ENCODE measurements at regions not wholly inside any gene's neighbourhood (a gene's known extent, or its start where the extent isn't known, plus 50 kb on each side); places are given as distances from the start of the nearest gene placed in this dataset.

DNA sequence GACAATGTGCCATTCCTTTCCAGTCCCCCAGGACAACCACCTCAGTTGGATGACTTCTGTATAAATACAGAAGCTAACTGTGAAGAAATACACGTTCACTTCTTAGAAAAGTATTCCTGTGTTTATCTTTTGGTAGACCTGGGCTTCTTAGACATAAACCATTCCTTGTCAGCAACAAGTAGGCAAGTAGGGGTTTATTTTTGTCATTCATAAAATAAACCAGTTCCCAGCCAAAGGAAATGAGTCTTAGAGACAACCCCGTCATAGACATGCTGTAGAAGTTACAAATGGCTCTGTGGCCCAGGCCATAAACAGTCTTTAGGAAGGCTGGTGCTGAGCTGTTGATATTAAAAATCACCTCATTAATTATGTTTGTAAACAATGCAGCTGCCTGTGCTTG is 243.2 kb downstream of the SPTSSA start:
- TF ChIP-seq CBX2 (IDR thresholded peaks at IDR 0.05; ENCODE audit: insufficient read depth, low read length, poor library complexity, severe bottlenecking) (no peak), RAD21 (CRISPR knock-in tag; conservative IDR thresholded peaks at IDR 0.05 in 1 of 2, IDR thresholded peaks at IDR 0.05 in 1 of 2) (no peak), ZNF121 (CRISPR knock-in tag; conservative IDR thresholded peaks at IDR 0.05) (no peak), BRCA1 (IDR thresholded peaks at IDR 0.05) (no peak), BRCA1 (CRISPR knock-in tag; IDR thresholded peaks at IDR 0.05) (no peak), TEAD1 (CRISPR knock-in tag; IDR thresholded peaks at IDR 0.05) (no peak), FOXP1 (CRISPR knock-in tag; IDR thresholded peaks at IDR 0.05) (no peak), EZH2 (IDR thresholded peaks at IDR 0.05; ENCODE audit: borderline replicate concordance, low read depth, low read length) (no peak)
- TF ChIP-seq, protein P1, sequence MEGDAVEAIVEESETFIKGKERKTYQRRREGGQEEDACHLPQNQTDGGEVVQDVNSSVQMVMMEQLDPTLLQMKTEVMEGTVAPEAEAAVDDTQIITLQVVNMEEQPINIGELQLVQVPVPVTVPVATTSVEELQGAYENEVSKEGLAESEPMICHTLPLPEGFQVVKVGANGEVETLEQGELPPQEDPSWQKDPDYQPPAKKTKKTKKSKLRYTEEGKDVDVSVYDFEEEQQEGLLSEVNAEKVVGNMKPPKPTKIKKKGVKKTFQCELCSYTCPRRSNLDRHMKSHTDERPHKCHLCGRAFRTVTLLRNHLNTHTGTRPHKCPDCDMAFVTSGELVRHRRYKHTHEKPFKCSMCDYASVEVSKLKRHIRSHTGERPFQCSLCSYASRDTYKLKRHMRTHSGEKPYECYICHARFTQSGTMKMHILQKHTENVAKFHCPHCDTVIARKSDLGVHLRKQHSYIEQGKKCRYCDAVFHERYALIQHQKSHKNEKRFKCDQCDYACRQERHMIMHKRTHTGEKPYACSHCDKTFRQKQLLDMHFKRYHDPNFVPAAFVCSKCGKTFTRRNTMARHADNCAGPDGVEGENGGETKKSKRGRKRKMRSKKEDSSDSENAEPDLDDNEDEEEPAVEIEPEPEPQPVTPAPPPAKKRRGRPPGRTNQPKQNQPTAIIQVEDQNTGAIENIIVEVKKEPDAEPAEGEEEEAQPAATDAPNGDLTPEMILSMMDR (IDR thresholded peaks at IDR 0.05 in 2 of 3, conservative IDR thresholded peaks at IDR 0.05 in 1 of 3; ENCODE audit: insufficient read depth in 2 of 3, low read depth in 1 of 3, low read length in 3 of 3): no peak
- TF ChIP-seq, protein P2, sequence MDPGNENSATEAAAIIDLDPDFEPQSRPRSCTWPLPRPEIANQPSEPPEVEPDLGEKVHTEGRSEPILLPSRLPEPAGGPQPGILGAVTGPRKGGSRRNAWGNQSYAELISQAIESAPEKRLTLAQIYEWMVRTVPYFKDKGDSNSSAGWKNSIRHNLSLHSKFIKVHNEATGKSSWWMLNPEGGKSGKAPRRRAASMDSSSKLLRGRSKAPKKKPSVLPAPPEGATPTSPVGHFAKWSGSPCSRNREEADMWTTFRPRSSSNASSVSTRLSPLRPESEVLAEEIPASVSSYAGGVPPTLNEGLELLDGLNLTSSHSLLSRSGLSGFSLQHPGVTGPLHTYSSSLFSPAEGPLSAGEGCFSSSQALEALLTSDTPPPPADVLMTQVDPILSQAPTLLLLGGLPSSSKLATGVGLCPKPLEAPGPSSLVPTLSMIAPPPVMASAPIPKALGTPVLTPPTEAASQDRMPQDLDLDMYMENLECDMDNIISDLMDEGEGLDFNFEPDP (CRISPR knock-in tag; IDR thresholded peaks at IDR 0.05): no peak
- TF ChIP-seq, protein P3, sequence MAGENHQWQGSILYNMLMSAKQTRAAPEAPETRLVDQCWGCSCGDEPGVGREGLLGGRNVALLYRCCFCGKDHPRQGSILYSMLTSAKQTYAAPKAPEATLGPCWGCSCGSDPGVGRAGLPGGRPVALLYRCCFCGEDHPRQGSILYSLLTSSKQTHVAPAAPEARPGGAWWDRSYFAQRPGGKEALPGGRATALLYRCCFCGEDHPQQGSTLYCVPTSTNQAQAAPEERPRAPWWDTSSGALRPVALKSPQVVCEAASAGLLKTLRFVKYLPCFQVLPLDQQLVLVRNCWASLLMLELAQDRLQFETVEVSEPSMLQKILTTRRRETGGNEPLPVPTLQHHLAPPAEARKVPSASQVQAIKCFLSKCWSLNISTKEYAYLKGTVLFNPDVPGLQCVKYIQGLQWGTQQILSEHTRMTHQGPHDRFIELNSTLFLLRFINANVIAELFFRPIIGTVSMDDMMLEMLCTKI (IDR thresholded peaks at IDR 0.05; ENCODE audit: partially characterized antibody): no peak

Measured in K562 (cell line).